ENCODE measurements at regions not wholly inside any gene's neighbourhood (a gene's known extent, or its start where the extent isn't known, plus 50 kb on each side); places are given as distances from the start of the nearest gene placed in this dataset.

- TF ChIP-seq YY1 (IDR thresholded peaks at IDR 0.05; ENCODE audit: insufficient read depth, insufficient read length), result no peak
- no peak for TF ChIP-seq ZNF274 (IDR thresholded peaks at IDR 0.05; ENCODE audit: low read depth, low read length)
- no peak for TF ChIP-seq SUZ12 (IDR thresholded peaks at IDR 0.05; ENCODE audit: extremely low read depth, insufficient read depth, insufficient read length)
These were observed 305.6 kb upstream of the NR3C2 start for GRCh38 chr4:148747721-148748268.

Measured in NT2/D1 (cell line).